Peyer's patch (tissue), 4 donors: ENCODE measurements at regions not wholly inside any gene's neighbourhood (a gene's known extent, or its start where the extent isn't known, plus 50 kb on each side); places are given as distances from the start of the nearest gene placed in this dataset.

Experiments used
- POLR2A ChIP-seq, 2 donors: fragments of 450-650 bp; IDR thresholded peaks; one replicate each; pipeline ENCODE4 v1.5.1; 2017; ENCODE audit warnings: antibody characterized with exemption in 2 of 2, mild to moderate bottlenecking in 2 of 2, moderate library complexity in 2 of 2
- TF ChIP-seq, protein P1 (sequence below), 6 experiments: fragments of 450-650 bp in 4 of 6; fragments of 200-600 bp in 2 of 6; sonication (generic) in 1 of 6; IDR thresholded peaks; one replicate each; pipeline ENCODE4 v1.5.1; 2017 to 2019; ENCODE audit warnings: antibody characterized with exemption in 6 of 6, mild to moderate bottlenecking in 3 of 6, moderate library complexity in 1 of 6

DNA sequence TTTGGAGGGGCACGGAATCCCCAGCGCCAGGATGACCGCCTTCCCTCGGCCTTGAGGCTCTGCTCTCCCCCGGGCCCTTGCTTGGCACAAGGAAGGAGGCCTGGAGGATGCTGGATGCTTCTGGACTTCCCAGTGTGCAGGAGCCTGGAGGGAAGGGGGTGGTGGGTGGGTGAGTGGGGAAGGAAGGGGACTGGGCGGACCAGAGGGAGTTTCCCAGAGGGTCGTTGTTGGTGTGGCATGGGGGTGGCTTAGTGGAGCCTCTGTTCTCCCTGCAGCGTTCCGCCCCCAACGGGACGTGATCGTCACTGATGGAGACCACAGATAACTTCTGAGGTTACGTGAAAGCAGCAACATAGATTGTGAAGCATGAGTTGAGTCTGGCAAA, 140.0 kb downstream of the IRF8 start:
- TF ChIP-seq, protein P1, sequence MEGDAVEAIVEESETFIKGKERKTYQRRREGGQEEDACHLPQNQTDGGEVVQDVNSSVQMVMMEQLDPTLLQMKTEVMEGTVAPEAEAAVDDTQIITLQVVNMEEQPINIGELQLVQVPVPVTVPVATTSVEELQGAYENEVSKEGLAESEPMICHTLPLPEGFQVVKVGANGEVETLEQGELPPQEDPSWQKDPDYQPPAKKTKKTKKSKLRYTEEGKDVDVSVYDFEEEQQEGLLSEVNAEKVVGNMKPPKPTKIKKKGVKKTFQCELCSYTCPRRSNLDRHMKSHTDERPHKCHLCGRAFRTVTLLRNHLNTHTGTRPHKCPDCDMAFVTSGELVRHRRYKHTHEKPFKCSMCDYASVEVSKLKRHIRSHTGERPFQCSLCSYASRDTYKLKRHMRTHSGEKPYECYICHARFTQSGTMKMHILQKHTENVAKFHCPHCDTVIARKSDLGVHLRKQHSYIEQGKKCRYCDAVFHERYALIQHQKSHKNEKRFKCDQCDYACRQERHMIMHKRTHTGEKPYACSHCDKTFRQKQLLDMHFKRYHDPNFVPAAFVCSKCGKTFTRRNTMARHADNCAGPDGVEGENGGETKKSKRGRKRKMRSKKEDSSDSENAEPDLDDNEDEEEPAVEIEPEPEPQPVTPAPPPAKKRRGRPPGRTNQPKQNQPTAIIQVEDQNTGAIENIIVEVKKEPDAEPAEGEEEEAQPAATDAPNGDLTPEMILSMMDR (IDR thresholded peaks at IDR 0.05), result no peak
- TF ChIP-seq POLR2A (IDR thresholded peaks at IDR 0.05), result no peak
